GM23338 (cell line): ENCODE measurements at regions not wholly inside any gene's neighbourhood (a gene's known extent, or its start where the extent isn't known, plus 50 kb on each side); places are given as distances from the start of the nearest gene placed in this dataset.

Source experiments
- EZH2 ChIP-seq: fragments of 200-600 bp; sonication (generic); IDR thresholded peaks from one replicate; pipeline ENCODE4 v1.8.0; 2017; ENCODE audit warnings: antibody characterized with exemption, mild to moderate bottlenecking, low read depth; ENCODE audit not compliant: unreplicated experiment
- EZH2phosphoT487 ChIP-seq: fragments of 200-600 bp; sonication (generic); IDR thresholded peaks from one replicate; pipeline ENCODE4 v1.8.1; 2018; ENCODE audit warnings: antibody characterized with exemption; ENCODE audit not compliant: unreplicated experiment
- JUNB ChIP-seq: IDR thresholded peaks from one replicate; pipeline ENCODE4 v1.6.1; 2016; ENCODE audit warnings: antibody characterized with exemption; ENCODE audit not compliant: unreplicated experiment
- POLR2AphosphoS5 ChIP-seq: IDR thresholded peaks from 2 replicates; pipeline ENCODE4 v1.6.1; 2016; ENCODE audit warnings: antibody characterized with exemption, low read depth
- TF ChIP-seq, protein P1 (sequence below), 2 experiments: fragments of 200-600 bp in 1 of 2; sonication (generic) in 1 of 2; conservative IDR thresholded peaks; 2 replicates each; pipeline versions ENCODE4 v1.5.1 to v1.6.1; 2016 to 2017; ENCODE audit warnings: antibody characterized with exemption in 2 of 2, low read depth in 2 of 2, mild to moderate bottlenecking in 2 of 2, moderate library complexity in 1 of 2

DNA sequence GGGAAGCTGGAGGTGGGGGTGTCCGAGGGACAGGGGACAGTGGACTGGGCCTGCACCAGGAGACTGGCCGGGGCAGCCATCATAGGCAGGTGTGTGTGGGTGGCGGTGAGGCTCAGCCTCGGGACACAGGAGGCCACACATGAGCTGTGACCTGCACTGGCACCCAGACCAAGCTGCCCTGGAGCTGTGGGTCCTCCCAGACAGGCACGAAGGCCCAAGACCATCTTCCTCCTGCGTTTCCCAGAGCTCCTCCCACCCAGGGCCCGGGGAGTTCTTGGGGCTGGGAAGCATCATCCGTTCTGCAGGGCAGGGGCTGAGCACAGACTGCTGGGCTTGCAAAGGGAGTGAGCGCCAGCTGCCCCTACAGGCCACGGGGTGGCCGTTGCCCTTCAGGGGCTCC lies 87.4 kb downstream of the PDGFA start:
- TF ChIP-seq, protein P1, sequence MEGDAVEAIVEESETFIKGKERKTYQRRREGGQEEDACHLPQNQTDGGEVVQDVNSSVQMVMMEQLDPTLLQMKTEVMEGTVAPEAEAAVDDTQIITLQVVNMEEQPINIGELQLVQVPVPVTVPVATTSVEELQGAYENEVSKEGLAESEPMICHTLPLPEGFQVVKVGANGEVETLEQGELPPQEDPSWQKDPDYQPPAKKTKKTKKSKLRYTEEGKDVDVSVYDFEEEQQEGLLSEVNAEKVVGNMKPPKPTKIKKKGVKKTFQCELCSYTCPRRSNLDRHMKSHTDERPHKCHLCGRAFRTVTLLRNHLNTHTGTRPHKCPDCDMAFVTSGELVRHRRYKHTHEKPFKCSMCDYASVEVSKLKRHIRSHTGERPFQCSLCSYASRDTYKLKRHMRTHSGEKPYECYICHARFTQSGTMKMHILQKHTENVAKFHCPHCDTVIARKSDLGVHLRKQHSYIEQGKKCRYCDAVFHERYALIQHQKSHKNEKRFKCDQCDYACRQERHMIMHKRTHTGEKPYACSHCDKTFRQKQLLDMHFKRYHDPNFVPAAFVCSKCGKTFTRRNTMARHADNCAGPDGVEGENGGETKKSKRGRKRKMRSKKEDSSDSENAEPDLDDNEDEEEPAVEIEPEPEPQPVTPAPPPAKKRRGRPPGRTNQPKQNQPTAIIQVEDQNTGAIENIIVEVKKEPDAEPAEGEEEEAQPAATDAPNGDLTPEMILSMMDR (conservative IDR thresholded peaks at IDR 0.05; ENCODE audit: low read depth in 2 of 2): no peak
- no peak for TF ChIP-seq POLR2AphosphoS5
- no peak for TF ChIP-seq JUNB
- no peak for TF ChIP-seq EZH2
- no peak for TF ChIP-seq EZH2phosphoT487
